HL-60 (cell line): ENCODE measurements at regions not wholly inside any gene's neighbourhood (a gene's known extent, or its start where the extent isn't known, plus 50 kb on each side); places are given as distances from the start of the nearest gene placed in this dataset.

ENCODE experiments used
- CTCF ChIP-seq: IDR thresholded peaks from one replicate; pipeline ENCODE4 v1.5.1; 2011; ENCODE audit warnings: low read length, control low read depth, inconsistent platforms; ENCODE audit not compliant: insufficient read depth
- POLR2AphosphoS5 ChIP-seq: IDR thresholded peaks from 2 replicates; pipeline ENCODE4 v1.6.1; 2012; ENCODE audit warnings: low read depth

GRCh38 chr1:25023826-25024225, 93.8 kb upstream of the RUNX3 start:
- TF ChIP-seq CTCF = no peak
- TF ChIP-seq POLR2AphosphoS5 = no peak
